SK-N-SH (cell line): ENCODE measurements at regions not wholly inside any gene's neighbourhood (a gene's known extent, or its start where the extent isn't known, plus 50 kb on each side); places are given as distances from the start of the nearest gene placed in this dataset.

ENCODE experiments used
- CTCF ChIA-PET: fragments of 300-600, 350-600 bp; formaldehyde crosslinking; extraction: SDS; loops from one replicate; lab custom pipeline; 2021; lab: Yijun Ruan, JAX
- POLR2A ChIA-PET: fragments of 350-600 bp; sonication (Branson Sonifier 250); formaldehyde crosslinking; extraction: SDS; loops from one replicate; lab custom pipeline; 2020; ENCODE audit warnings: antibody characterized with exemption, inconsistent platforms; lab: Yijun Ruan, JAX
- DNase-seq: peaks from one replicate; pipeline ENCODE4 v3.0.0; 2012
- H2AFZ ChIP-seq: fragments of 200-600 bp; sonication (generic); 2 replicates; pipeline ENCODE4 v1.8.1; 2016; ENCODE audit warnings: antibody characterized with exemption, mild to moderate bottlenecking, low read depth
- H3F3A ChIP-seq: fragments of 200-600 bp; sonication (generic); replicated peaks from 2 replicates; pipeline ENCODE3; 2016; ENCODE audit warnings: antibody characterized with exemption, mild to moderate bottlenecking; ENCODE audit not compliant: insufficient read depth
- H3K27ac ChIP-seq, 2 experiments: fragments of 200-500 bp in 1 of 2; fragments of 200-600 bp in 1 of 2; sonication (Bioruptor generic) in 1 of 2; sonication (generic), shearing (Covaris generic) in 1 of 2; 2 replicates each; pipeline versions ENCODE4 v1.5.1 to v1.6.1; 2014 to 2016; ENCODE audit warnings: low read depth in 2 of 2, inconsistent platforms in 1 of 2, low read length in 1 of 2, mild to moderate bottlenecking in 1 of 2, mixed read lengths in 1 of 2
- H3K27me3 ChIP-seq: fragments of 200-600 bp; sonication (generic), shearing (Covaris generic); 2 replicates; pipeline ENCODE4 v1.6.1; 2016; ENCODE audit warnings: mixed run types; ENCODE audit not compliant: insufficient read depth
- H3K36me3 ChIP-seq, 2 experiments: fragments of 200-500 bp in 1 of 2; fragments of 200-600 bp in 1 of 2; sonication (Bioruptor generic) in 1 of 2; sonication (generic) in 1 of 2; replicated peaks in 1 of 2; 2 replicates each; pipeline versions ENCODE3 to v1.5.1; 2014 to 2016; ENCODE audit warnings: low read length in 1 of 2, mild to moderate bottlenecking in 1 of 2; ENCODE audit not compliant: insufficient read depth in 2 of 2, control insufficient read depth in 1 of 2
- H3K4me1 ChIP-seq, 2 experiments: fragments of 200-500 bp in 1 of 2; fragments of 200-600 bp in 1 of 2; sonication (Bioruptor generic) in 1 of 2; sonication (generic), shearing (Covaris generic) in 1 of 2; 2 replicates each; pipeline versions ENCODE4 v1.5.1 to v1.6.1; 2014 to 2016; ENCODE audit warnings: low read depth in 1 of 2, low read length in 1 of 2, mixed run types in 1 of 2; ENCODE audit not compliant: insufficient read depth in 2 of 2, control insufficient read depth in 1 of 2
- H3K4me2 ChIP-seq: fragments of 200-600 bp; sonication (generic), shearing (Covaris generic); 2 replicates; pipeline ENCODE4 v1.6.1; 2017; ENCODE audit warnings: mixed run types
- H3K4me3 ChIP-seq, 2 experiments: fragments of 200-500 bp in 1 of 2; fragments of 200-600 bp in 1 of 2; sonication (Bioruptor generic) in 1 of 2; sonication (generic), shearing (Covaris generic) in 1 of 2; 2 replicates each; pipeline versions ENCODE4 v1.5.1 to v1.8.1; 2014 to 2016; ENCODE audit warnings: low read depth in 2 of 2, inconsistent platforms in 1 of 2, low read length in 1 of 2, mild to moderate bottlenecking in 1 of 2, mixed read lengths in 1 of 2, moderate library complexity in 1 of 2
- H3K79me2 ChIP-seq: fragments of 200-600 bp; sonication (generic); 2 replicates; pipeline ENCODE4 v1.8.1; 2017; ENCODE audit warnings: mild to moderate bottlenecking; ENCODE audit not compliant: insufficient read depth
- H3K9ac ChIP-seq: fragments of 200-600 bp; sonication (generic); 2 replicates; pipeline ENCODE4 v1.6.1; 2017; ENCODE audit warnings: mixed run types
- H3K9me2 ChIP-seq: fragments of 200-600 bp; sonication (generic); 2 replicates; pipeline ENCODE4 v1.6.1; 2017; ENCODE audit warnings: mixed run types
- H3K9me3 ChIP-seq: fragments of 200-600 bp; sonication (generic); 2 replicates; pipeline ENCODE4 v1.6.1; 2017; ENCODE audit warnings: mixed run types, mild to moderate bottlenecking, moderate library complexity
- H4K20me1 ChIP-seq: fragments of 200-600 bp; sonication (generic); 2 replicates; pipeline ENCODE4 v1.6.1; 2017; ENCODE audit warnings: mild to moderate bottlenecking, mixed run types; ENCODE audit not compliant: insufficient read depth
- FOXJ3 ChIP-seq: sonication (generic); formaldehyde crosslinking; IDR thresholded peaks from 2 replicates; pipeline ENCODE4 v1.5.1; 2020; ENCODE audit warnings: mild to moderate bottlenecking, missing genetic modification reagents
- MXI1 ChIP-seq: IDR thresholded peaks from 2 replicates; pipeline ENCODE4 v1.6.1; 2012; ENCODE audit warnings: mild to moderate bottlenecking, low read depth, low read length, improper control_type of control experiment
- NFIC ChIP-seq: IDR thresholded peaks from 2 replicates; pipeline ENCODE4 v1.4.0; 2012; ENCODE audit warnings: borderline replicate concordance
- RAD21 ChIP-seq: IDR thresholded peaks from 2 replicates; pipeline ENCODE4 v1.6.1; 2012; ENCODE audit warnings: mild to moderate bottlenecking, low read length
- RCOR1 ChIP-seq: fragments of 150-350 bp; IDR thresholded peaks from 2 replicates; pipeline ENCODE4 v1.6.1; 2017; ENCODE audit warnings: antibody characterized with exemption, low read length
- TEAD4 ChIP-seq: IDR thresholded peaks from 2 replicates; pipeline ENCODE4 v1.4.0; 2012; ENCODE audit warnings: mild to moderate bottlenecking, borderline replicate concordance; ENCODE audit not compliant: insufficient read depth
- whole genome bisulfite sequencing: methylation state at CpG from one replicate; pipeline ENCODE4 v1.1.6; 2017; ENCODE audit warnings: low lambda C conversion rate; 5-methylcytosine and 5-hydroxymethylcytosine counted together
- TF ChIP-seq, protein P1 (sequence below): fragments of 150-350 bp; IDR thresholded peaks from 2 replicates; pipeline ENCODE4 v1.6.1; 2016; ENCODE audit warnings: mild to moderate bottlenecking, low read depth, low read length
- TF ChIP-seq, protein P2 (sequence below): IDR thresholded peaks from 2 replicates; pipeline ENCODE4 v1.4.0; 2012; ENCODE audit warnings: low read depth, borderline replicate concordance

DNA sequence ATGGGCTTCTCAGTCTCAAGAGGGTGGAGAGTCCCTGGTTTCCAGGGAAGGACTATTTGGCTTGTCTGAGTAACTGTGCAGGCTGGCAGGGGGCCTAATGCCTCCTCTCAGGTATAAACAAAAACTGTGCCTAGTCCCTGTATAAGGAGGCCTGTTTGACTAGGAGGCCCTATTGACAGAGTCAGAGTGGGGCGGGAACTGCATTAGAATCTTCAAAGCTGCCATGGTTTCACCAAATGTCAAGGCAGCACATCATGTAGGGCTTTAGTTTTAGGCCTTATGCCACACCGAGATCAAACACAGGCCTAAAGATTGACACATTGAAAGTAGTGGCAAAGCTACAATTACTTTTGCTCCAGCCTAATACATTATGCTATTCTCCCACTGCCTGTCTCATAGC, 611.5 kb upstream of the B3GAT1 start (continued):
- TF ChIP-seq, protein P1, sequence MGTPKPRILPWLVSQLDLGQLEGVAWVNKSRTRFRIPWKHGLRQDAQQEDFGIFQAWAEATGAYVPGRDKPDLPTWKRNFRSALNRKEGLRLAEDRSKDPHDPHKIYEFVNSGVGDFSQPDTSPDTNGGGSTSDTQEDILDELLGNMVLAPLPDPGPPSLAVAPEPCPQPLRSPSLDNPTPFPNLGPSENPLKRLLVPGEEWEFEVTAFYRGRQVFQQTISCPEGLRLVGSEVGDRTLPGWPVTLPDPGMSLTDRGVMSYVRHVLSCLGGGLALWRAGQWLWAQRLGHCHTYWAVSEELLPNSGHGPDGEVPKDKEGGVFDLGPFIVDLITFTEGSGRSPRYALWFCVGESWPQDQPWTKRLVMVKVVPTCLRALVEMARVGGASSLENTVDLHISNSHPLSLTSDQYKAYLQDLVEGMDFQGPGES = no peak

- CTCF ChIA-PET = no interaction called here
- TF ChIP-seq RAD21 (no peak), TEAD4 (no peak)
- TF ChIP-seq, protein P1 = no peak
- H3K9me3 ChIP-seq = no peaks in the 10 kb centered on the region
- H2AFZ ChIP-seq = no peak overlapping the region
- WGBS = 16% methylated on average over 4 of the region's 4 CpGs
- no peaks in the 10 kb centered on the region for H3K27me3 ChIP-seq
- no peaks in the 10 kb centered on the region for H3K36me3 ChIP-seq
- no peaks in the 10 kb centered on the region for H3K9me2 ChIP-seq
- POLR2A ChIA-PET = no interaction called here
- H3K4me2 ChIP-seq = no peak overlapping the region
- no peak overlapping the region for H3K27ac ChIP-seq
- H3K4me1 ChIP-seq = no peaks in the 10 kb centered on the region; a peak in 1 of 4 replicates
- H3K79me2 ChIP-seq = no peaks in the 10 kb centered on the region
- no peaks in the 10 kb centered on the region for H3F3A ChIP-seq
- H3K4me3 ChIP-seq = no peak overlapping the region
- no peak for DNase-seq
- no peaks in the 10 kb centered on the region for H4K20me1 ChIP-seq
- no peak overlapping the region for H3K9ac ChIP-seq
Measured at GRCh38 chr11:135022454-135022853, 610.4 kb upstream of the B3GAT1 start.

GRCh38 chr11:135019899-135020298, 607.9 kb upstream of the B3GAT1 start:
- Histone ChIP-seq H2AFZ (no peak overlapping the region), H3K9me2 (no peaks in the 10 kb centered on the region)

More at GRCh38 chr11:135019899-135020298, 607.9 kb upstream of the B3GAT1 start:
- Histone ChIP-seq H3F3A (no peaks in the 10 kb centered on the region), H3K4me3 (no peak overlapping the region), H3K9ac (no peak overlapping the region), H3K4me1 (no peaks in the 10 kb centered on the region; a peak in 1 of 4 replicates), H3K36me3 (no peaks in the 10 kb centered on the region), H4K20me1 (no peaks in the 10 kb centered on the region), H3K27me3 (no peaks in the 10 kb centered on the region), H3K27ac (no peak overlapping the region), H3K79me2 (no peaks in the 10 kb centered on the region), H3K9me3 (no peaks in the 10 kb centered on the region), H3K4me2 (no peak overlapping the region)
- ChIA-PET POLR2A (no interaction called here), CTCF (interaction anchor here (1.0 kb wide), 1 partner anchor 152 kb away, joined by 3 read pairs; no protein-coding TSS in a partner anchor)
- TF ChIP-seq, protein P2, sequence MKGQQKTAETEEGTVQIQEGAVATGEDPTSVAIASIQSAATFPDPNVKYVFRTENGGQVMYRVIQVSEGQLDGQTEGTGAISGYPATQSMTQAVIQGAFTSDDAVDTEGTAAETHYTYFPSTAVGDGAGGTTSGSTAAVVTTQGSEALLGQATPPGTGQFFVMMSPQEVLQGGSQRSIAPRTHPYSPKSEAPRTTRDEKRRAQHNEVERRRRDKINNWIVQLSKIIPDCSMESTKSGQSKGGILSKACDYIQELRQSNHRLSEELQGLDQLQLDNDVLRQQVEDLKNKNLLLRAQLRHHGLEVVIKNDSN = no peak
- no peak for TF ChIP-seq NFIC
- TF ChIP-seq FOXJ3 (CRISPR knock-in tag) = no peak
- TF ChIP-seq MXI1 = no peak
- TF ChIP-seq RCOR1 = no peak
- DNase-seq = no peak
- WGBS = 19% methylated on average over 4 of the region's 4 CpGs
